ENCODE measurements at regions not wholly inside any gene's neighbourhood (a gene's known extent, or its start where the extent isn't known, plus 50 kb on each side); places are given as distances from the start of the nearest gene placed in this dataset.

DNA sequence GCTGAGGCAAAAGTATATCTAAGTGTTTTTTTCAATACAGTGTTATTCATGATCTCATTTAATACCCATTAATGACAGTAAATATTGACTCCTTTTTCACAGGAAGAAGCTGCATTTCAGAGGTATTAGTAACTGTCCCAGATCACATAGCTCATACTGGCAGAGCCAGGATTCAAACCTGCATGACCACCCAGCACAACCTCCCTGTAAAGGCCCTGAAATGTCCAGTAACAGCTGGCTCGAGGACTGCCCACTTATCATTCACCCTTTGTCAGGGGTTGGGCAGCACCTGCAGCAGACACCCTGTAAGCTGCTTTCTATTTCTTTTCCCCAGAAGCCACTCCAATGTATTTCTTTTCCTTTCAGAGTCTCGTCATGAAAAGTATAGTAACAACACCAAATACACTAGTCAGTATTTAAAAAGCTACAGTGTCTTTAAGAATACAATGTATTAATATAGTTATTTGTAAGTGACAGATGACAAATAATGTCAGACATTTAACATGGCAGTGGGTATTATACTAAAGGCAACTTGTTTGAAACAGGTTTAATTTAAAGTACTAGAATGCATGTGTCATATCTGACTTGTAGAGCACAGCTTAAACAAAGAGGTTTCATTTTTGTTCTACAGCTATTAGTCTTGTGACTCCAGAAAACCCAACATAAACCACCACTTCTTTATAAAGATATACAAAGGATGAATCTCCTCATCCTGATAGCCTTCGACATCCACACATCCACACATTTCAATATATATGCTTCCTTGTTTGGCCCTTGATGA, 841.6 kb upstream of the GJE1 start:
- no peak overlapping the region for H3K27ac ChIP-seq (ENCODE audit: low read depth, low read length)
- H3K9ac ChIP-seq (ENCODE audit: low read depth, low read length) = no peak overlapping the region
- H3K4me3 ChIP-seq (ENCODE audit: low read length) = no peak overlapping the region
- no peaks in the 10 kb centered on the region for H3K9me3 ChIP-seq (ENCODE audit: insufficient read depth, low read depth, low read length)
- H3K36me3 ChIP-seq (ENCODE audit: insufficient read depth, low read length) = no peaks in the 10 kb centered on the region
- H3K4me1 ChIP-seq (ENCODE audit: insufficient read depth, low read length) = no peaks in the 10 kb centered on the region
- H3K27me3 ChIP-seq (ENCODE audit: insufficient read depth, low read length) = no peaks in the 10 kb centered on the region
- whole genome bisulfite sequencing = 96% methylated on average over 3 of the region's 3 CpGs

DNA sequence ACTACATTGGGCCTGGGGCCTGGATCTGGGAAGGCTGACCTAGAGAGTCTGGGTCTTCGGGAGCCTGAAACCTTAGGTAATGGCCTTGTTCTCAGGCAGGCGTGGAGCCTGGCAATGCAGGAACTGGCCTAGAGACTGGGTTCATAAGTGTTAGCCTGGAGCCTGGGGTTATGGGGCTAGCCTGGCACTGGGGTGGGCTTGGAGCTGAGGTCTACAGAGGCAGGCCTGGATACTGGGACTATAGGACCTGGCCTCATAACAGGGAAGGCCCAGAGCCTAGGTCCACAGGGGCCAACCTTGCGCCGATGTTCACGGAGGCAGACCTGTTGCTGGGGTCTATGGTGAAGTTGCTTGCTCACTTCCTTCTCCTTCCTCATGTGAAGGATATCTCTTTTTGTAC, 843.8 kb upstream of the GJE1 start:
- Histone ChIP-seq H3K27me3 (ENCODE audit: insufficient read depth, low read length) (no peaks in the 10 kb centered on the region), H3K27ac (ENCODE audit: low read depth, low read length) (no peak overlapping the region), H3K9me3 (ENCODE audit: insufficient read depth, low read depth, low read length) (no peaks in the 10 kb centered on the region), H3K36me3 (ENCODE audit: insufficient read depth, low read length) (no peaks in the 10 kb centered on the region), H3K4me3 (ENCODE audit: low read length) (no peak overlapping the region), H3K4me1 (ENCODE audit: insufficient read depth, low read length) (no peaks in the 10 kb centered on the region), H3K9ac (ENCODE audit: low read depth, low read length) (no peak overlapping the region)
- WGBS = 97% methylated on average over 5 of the region's 5 CpGs

DNA sequence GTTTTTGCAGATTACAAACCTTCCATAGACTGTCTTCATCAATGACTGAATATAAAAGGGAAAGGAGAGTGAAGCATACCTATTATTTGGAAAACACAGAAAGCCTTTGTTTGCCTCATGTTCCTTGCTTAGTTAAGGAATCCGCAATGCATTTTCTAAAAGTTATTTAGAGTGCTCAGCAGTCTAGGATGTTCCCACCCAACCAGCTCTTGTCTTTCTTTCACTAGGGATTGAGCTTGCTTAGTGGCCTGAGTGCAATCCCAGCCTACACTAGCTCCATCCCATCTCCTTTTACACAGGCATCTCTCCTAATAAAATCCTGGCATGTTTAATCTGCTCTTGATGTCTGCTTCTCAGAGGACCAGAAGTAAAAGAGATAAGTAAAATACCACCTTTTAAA, 850.5 kb upstream of the GJE1 start:
- 92% methylated on average over 1 of the region's 1 CpG for WGBS
- Histone ChIP-seq H3K9me3 (ENCODE audit: insufficient read depth, low read depth, low read length) (0 out of 2 replicates have a peak, but pooled peaks cover 3% of the 10 kb centered on the region), H3K27me3 (ENCODE audit: insufficient read depth, low read length) (no peaks in the 10 kb centered on the region)

DNA sequence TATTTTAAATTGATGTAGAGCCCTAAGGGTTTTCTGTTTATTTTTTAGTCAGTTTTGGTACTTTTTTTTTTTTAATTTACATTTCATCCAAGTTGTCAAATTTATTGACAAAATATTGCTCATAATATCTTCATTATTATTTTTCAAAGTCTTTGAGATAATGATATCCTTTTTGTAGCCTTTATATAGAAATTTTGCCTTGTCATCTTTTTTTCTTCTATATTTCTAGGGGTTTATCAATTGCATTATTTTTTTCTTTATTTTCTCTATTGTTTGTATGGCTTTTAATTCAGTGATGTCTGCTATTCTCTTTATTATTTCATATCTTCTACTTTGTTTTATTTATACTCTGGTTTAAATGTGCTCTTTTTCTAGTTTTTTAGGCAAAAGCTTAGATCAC, 863.0 kb upstream of the GJE1 start:
- H3K36me3 ChIP-seq (ENCODE audit: insufficient read depth, low read length) = no peaks in the 10 kb centered on the region
- no peak overlapping the region for H3K27ac ChIP-seq (ENCODE audit: low read depth, low read length)
- no peak overlapping the region for H3K9ac ChIP-seq (ENCODE audit: low read depth, low read length)
- no peaks in the 10 kb centered on the region for H3K27me3 ChIP-seq (ENCODE audit: insufficient read depth, low read length)
- no peak overlapping the region for H3K4me3 ChIP-seq (ENCODE audit: low read length)
- peaks cover 21% of the 10 kb centered on the region for H3K4me1 ChIP-seq (ENCODE audit: insufficient read depth, low read length)
- H3K9me3 ChIP-seq (ENCODE audit: insufficient read depth, low read depth, low read length) = no peaks in the 10 kb centered on the region

More for the DNA sequence above, 850.5 kb upstream of the GJE1 start:
- Histone ChIP-seq H3K27ac (ENCODE audit: low read depth, low read length) (no peak overlapping the region), H3K4me3 (ENCODE audit: low read length) (no peak overlapping the region), H3K9ac (ENCODE audit: low read depth, low read length) (no peak overlapping the region), H3K36me3 (ENCODE audit: insufficient read depth, low read length) (no peaks in the 10 kb centered on the region), H3K4me1 (ENCODE audit: insufficient read depth, low read length) (peaks cover 18% of the 10 kb centered on the region)

DNA sequence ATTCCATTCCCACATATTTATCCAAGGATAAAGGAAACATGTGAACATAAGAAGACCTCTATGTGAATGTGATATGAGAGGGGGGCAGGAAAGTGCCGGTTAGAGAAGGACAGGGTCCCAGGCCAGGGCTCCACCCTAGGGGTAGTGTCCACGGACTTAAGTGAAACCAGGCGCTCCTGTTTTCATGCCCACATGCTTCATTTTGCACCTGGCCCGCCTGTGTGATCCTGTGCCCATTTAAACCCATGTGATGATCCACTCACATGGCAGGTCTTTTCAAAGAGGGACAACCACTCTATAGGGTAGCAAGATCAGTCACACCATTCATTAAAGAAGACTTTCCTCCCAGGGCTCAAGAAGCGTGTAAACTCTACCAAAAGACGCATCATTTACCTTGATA, 865.3 kb upstream of the GJE1 start:
- H3K9me3 ChIP-seq (ENCODE audit: insufficient read depth, low read depth, low read length) = no peaks in the 10 kb centered on the region
- WGBS = 95% methylated on average over 6 of the region's 6 CpGs
- peaks cover 21% of the 10 kb centered on the region for H3K4me1 ChIP-seq (ENCODE audit: insufficient read depth, low read length)
- no peak overlapping the region for H3K27ac ChIP-seq (ENCODE audit: low read depth, low read length)
- no peak overlapping the region for H3K9ac ChIP-seq (ENCODE audit: low read depth, low read length)
- H3K36me3 ChIP-seq (ENCODE audit: insufficient read depth, low read length) = no peaks in the 10 kb centered on the region
- no peak overlapping the region for H3K4me3 ChIP-seq (ENCODE audit: low read length)
- no peaks in the 10 kb centered on the region for H3K27me3 ChIP-seq (ENCODE audit: insufficient read depth, low read length)

DNA sequence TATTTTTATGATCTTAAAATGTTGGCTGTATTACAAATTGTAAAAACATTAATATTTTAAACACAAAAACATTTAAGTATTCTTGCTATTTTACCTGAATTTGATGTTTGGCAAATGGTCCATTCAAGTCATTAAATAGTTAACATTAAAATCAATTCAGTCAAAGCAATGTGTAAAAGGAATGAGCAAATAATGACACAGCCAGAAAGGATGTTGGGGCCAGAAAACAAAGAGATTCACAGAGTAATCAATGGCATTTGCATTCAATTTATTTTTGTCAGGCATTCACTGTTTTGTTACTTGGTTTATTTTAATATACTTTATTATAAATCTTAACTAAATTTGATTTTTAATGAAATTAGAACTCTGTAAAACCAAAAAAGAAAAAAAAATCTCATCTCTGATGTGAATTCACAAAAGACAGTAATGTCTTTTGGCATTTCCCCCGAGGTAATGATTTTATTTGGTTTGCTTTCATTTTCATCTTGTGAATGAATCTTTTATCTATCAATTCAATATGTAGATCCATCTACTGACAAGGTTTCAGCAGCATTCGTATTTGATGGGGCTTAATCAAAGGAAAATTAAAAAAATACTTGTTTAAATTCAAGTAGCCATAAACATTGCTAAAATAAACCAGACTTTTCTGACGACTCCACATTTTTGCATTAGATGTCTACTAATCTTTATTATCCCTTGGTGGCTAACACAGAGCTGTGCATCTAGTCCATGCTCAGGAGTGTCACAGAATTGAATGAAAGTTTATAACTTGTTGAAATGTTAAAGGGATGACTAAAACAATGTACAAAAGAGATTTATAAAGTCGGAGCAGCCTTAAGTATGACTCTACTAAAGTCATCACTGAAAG, 866.7 kb upstream of the GJE1 start:
- no peak overlapping the region for H3K9ac ChIP-seq (ENCODE audit: low read depth, low read length)
- H3K4me1 ChIP-seq (ENCODE audit: insufficient read depth, low read length) = peaks cover 21% of the 10 kb centered on the region
- no peak overlapping the region for H3K27ac ChIP-seq (ENCODE audit: low read depth, low read length)
- H3K27me3 ChIP-seq (ENCODE audit: insufficient read depth, low read length) = no peaks in the 10 kb centered on the region
- no peaks in the 10 kb centered on the region for H3K36me3 ChIP-seq (ENCODE audit: insufficient read depth, low read length)
- no peak overlapping the region for H3K4me3 ChIP-seq (ENCODE audit: low read length)
- 85% methylated on average over 2 of the region's 4 CpGs for WGBS
- H3K9me3 ChIP-seq (ENCODE audit: insufficient read depth, low read depth, low read length) = no peaks in the 10 kb centered on the region

DNA sequence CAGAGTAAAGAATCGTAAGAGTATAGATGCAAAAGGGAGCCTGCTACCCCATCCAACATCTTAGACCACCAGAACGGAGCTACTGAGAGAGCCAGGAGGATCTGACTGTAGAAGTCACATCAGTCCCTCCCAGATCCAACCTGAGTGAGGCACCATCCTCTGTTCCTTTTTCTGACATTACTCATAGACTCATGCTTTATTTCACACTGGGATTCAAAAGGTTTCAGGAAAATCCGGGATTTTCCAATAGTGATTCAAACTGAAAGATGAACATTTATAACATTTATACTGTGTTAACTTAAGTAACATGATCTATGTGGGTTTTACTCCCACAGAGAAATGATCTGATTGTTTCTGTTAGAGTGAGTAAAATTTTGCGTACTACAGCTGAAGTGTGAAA, 868.6 kb upstream of the GJE1 start:
- Histone ChIP-seq H3K9ac (ENCODE audit: low read depth, low read length) (no peak overlapping the region), H3K9me3 (ENCODE audit: insufficient read depth, low read depth, low read length) (no peaks in the 10 kb centered on the region), H3K4me3 (ENCODE audit: low read length) (no peak overlapping the region), H3K36me3 (ENCODE audit: insufficient read depth, low read length) (no peaks in the 10 kb centered on the region), H3K4me1 (ENCODE audit: insufficient read depth, low read length) (peaks cover 21% of the 10 kb centered on the region), H3K27me3 (ENCODE audit: insufficient read depth, low read length) (no peaks in the 10 kb centered on the region), H3K27ac (ENCODE audit: low read depth, low read length) (no peak overlapping the region)
- 91% methylated on average over 3 of the region's 4 CpGs for WGBS

DNA sequence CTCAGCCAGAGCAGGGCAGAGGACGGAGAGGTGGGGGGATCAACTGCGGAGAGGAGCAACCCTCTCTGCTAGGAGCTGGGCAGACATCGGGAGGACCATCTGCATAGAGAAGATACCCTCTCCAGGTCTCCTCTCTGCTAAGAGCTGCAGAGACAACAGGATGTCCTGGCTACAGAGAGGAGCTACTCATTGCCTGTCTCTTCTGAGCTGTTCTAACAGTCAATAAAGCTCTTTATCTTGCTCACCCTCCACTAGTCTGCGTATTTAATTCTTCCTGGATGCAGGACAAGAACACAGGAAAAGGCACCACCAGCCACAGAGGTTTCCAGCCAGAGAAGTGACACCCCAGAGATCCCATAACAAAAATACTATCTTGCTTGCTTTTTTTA, 871.1 kb upstream of the GJE1 start:
- peaks cover 19% of the 10 kb centered on the region for H3K4me1 ChIP-seq (ENCODE audit: insufficient read depth, low read length)
- H3K27ac ChIP-seq (ENCODE audit: low read depth, low read length) = no peak overlapping the region
- no peaks in the 10 kb centered on the region for H3K9me3 ChIP-seq (ENCODE audit: insufficient read depth, low read depth, low read length)
- 95% methylated on average over 4 of the region's 4 CpGs for WGBS
- H3K4me3 ChIP-seq (ENCODE audit: low read length) = no peak overlapping the region
- no peaks in the 10 kb centered on the region for H3K36me3 ChIP-seq (ENCODE audit: insufficient read depth, low read length)
- no peak overlapping the region for H3K9ac ChIP-seq (ENCODE audit: low read depth, low read length)
- H3K27me3 ChIP-seq (ENCODE audit: insufficient read depth, low read length) = no peaks in the 10 kb centered on the region

DNA sequence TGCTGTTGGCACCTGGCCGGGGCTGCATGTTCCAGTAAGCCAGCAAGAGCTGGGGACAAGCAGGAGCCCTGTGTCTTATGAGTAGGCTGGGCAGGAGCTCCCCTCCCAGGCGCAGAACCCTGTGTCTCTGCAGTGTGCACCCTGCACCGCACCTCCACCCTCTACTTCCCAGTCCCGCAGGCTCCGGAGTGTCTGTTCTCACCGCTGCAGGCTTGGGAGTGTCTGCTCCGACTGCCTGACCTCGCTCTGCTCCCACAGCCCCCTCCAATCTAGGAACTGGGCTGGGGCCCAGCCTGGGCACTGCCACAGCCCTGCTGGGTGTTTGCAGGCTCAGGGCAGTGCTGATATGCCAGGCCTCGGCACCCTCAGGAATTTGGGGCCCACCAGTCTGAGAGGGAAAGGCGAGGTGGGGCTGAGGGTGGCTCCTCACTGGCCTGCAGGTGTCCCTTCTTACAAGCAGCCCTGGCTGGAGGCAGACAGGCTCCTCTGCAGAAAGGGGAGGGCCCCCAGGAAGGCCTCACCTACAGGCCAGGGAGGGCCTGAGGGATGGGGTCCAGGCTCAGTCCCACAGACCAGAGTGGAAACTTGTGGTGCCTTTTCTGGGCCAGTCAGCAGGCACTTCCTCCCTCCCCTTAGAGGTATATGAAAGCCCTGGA, 871.6 kb upstream of the GJE1 start:
- Histone ChIP-seq H3K4me3 (ENCODE audit: low read length) (no peak overlapping the region), H3K9ac (ENCODE audit: low read depth, low read length) (no peak overlapping the region), H3K4me1 (ENCODE audit: insufficient read depth, low read length) (peaks cover 14% of the 10 kb centered on the region), H3K27me3 (ENCODE audit: insufficient read depth, low read length) (no peaks in the 10 kb centered on the region), H3K36me3 (ENCODE audit: insufficient read depth, low read length) (no peaks in the 10 kb centered on the region), H3K9me3 (ENCODE audit: insufficient read depth, low read depth, low read length) (no peaks in the 10 kb centered on the region), H3K27ac (ENCODE audit: low read depth, low read length) (no peak overlapping the region)
- 96% methylated on average over 10 of the region's 10 CpGs for WGBS

DNA sequence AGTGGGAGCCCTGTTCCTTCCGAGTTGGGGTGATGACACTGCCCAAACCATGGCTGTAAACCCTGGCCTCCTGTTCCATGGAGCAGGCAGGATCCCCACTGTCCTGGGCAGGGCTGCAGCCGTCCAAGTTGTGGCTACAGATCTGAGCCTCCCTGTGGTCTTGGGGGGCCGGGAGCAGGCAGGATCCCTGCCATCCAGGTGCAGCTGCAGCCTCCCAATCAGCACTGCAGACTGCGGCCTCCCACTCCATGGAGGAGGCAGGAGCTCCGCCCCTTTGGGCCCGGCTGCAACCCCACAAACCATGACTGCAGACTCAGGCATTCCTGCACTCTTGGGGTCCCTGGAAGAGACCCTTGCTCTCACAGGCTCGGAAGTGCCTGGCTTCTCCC, 872.1 kb upstream of the GJE1 start:
- H3K27ac ChIP-seq (ENCODE audit: low read depth, low read length) = no peak overlapping the region
- H3K4me1 ChIP-seq (ENCODE audit: insufficient read depth, low read length) = peaks cover 9% of the 10 kb centered on the region
- H3K9ac ChIP-seq (ENCODE audit: low read depth, low read length) = no peak overlapping the region
- H3K27me3 ChIP-seq (ENCODE audit: insufficient read depth, low read length) = no peaks in the 10 kb centered on the region
- no peaks in the 10 kb centered on the region for H3K9me3 ChIP-seq (ENCODE audit: insufficient read depth, low read depth, low read length)
- H3K36me3 ChIP-seq (ENCODE audit: insufficient read depth, low read length) = no peaks in the 10 kb centered on the region
- no peak overlapping the region for H3K4me3 ChIP-seq (ENCODE audit: low read length)
- WGBS = 94% methylated on average over 7 of the region's 7 CpGs

DNA sequence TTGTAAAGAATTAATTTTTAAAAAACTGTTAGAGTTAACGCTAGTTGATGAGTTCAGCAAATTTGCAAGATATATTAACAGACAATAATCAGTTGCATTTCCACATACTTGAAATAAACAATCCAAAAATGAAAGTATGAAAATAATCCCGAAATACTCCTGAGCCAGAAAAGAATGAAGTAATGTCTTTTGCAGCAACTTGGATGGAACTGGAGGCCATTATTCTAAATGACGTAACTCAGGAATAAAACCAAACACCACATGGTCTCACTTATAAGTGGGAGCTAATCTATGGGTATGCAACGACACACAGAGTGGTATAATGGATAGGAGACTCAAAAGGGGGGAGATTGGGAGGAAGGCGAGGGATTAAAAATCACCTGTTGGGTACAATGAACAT, 872.9 kb upstream of the GJE1 start:
- no peak overlapping the region for H3K9ac ChIP-seq (ENCODE audit: low read depth, low read length)
- 0 out of 2 replicates have a peak, but pooled peaks cover under 1% of the 10 kb centered on the region for H3K4me1 ChIP-seq (ENCODE audit: insufficient read depth, low read length)
- no peak overlapping the region for H3K4me3 ChIP-seq (ENCODE audit: low read length)
- H3K9me3 ChIP-seq (ENCODE audit: insufficient read depth, low read depth, low read length) = no peaks in the 10 kb centered on the region
- H3K36me3 ChIP-seq (ENCODE audit: insufficient read depth, low read length) = no peaks in the 10 kb centered on the region
- H3K27me3 ChIP-seq (ENCODE audit: insufficient read depth, low read length) = no peaks in the 10 kb centered on the region
- 98% methylated on average over 4 of the region's 5 CpGs for WGBS
- H3K27ac ChIP-seq (ENCODE audit: low read depth, low read length) = no peak overlapping the region
